ENCODE measurements at regions not wholly inside any gene's neighbourhood (a gene's known extent, or its start where the extent isn't known, plus 50 kb on each side); places are given as distances from the start of the nearest gene placed in this dataset.

DNA sequence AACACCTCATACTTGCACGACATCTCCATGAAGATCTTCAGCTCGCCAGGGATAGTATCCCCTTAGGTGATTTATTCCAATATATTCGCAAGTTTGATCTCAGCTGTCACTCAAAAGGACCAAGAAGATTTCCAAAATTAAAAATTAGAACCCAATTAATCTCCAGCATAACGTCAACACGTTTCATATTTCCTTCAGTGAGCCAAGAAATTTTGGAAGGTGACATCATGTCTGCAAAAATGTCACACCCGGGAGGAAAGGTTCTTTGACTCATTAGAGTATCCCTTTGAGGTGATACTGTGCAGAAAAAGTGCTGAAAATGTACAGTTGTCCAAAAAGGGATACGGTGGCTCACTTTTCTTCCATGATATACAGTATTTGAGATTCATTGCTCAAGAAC, 569.6 kb downstream of the EFNB2 start:
- TF ChIP-seq, protein P1, sequence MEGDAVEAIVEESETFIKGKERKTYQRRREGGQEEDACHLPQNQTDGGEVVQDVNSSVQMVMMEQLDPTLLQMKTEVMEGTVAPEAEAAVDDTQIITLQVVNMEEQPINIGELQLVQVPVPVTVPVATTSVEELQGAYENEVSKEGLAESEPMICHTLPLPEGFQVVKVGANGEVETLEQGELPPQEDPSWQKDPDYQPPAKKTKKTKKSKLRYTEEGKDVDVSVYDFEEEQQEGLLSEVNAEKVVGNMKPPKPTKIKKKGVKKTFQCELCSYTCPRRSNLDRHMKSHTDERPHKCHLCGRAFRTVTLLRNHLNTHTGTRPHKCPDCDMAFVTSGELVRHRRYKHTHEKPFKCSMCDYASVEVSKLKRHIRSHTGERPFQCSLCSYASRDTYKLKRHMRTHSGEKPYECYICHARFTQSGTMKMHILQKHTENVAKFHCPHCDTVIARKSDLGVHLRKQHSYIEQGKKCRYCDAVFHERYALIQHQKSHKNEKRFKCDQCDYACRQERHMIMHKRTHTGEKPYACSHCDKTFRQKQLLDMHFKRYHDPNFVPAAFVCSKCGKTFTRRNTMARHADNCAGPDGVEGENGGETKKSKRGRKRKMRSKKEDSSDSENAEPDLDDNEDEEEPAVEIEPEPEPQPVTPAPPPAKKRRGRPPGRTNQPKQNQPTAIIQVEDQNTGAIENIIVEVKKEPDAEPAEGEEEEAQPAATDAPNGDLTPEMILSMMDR (conservative IDR thresholded peaks at IDR 0.05; ENCODE audit: low read length) = no peak
- TF ChIP-seq EZH2phosphoT487 (IDR thresholded peaks at IDR 0.05; ENCODE audit: borderline replicate concordance, low read depth, low read length) = no peak

All from OCI-LY7 (cell line).